DMS53 treated with DMSO at 0.1 percent for 48 hours (cell line): ENCODE measurements at regions not wholly inside any gene's neighbourhood (a gene's known extent, or its start where the extent isn't known, plus 50 kb on each side); places are given as distances from the start of the nearest gene placed in this dataset.
"Not testable (repeated sequence)": the region's sequence is repeated elsewhere in the genome, so short reads cannot be mapped to it uniquely, and the experiment has no call there.

Experiments used
- DNase-seq: peaks from one replicate; lab custom pipeline; 2025; ENCODE audit not compliant: unreplicated experiment; lab: John Stamatoyannopoulos, UW

GRCh38 chr12:75812271-75813018 lies 219.1 kb downstream of the PHLDA1 start:
- DNase-seq: peak; percentile 68

GRCh38 chr12:75809746-75810145 lies 221.8 kb downstream of the PHLDA1 start:
- no peak for DNase-seq

GRCh38 chr12:75807494-75807893 lies 224.1 kb downstream of the PHLDA1 start:
- DNase-seq: no peak

GRCh38 chr12:75805905-75806304 lies 225.7 kb downstream of the PHLDA1 start:
- no peak for DNase-seq

DNA sequence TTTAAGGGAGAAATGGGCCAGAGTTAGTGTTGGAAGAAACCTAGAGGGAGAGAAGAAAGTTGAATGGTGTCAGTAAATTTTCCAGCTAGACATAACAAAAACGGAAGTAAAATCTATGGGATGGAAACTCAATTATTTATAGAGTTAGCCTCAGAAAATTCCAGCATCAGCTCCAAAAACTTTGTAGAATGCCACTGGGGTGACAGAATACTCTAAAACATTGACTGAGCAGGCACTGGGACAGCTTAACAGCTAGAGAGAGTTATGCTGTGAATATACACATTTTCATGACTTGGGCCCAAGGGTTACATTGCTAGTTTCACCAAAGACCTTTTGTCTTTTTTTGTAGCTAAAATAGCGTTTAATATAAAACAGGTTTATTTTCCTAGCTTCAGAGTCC lies 226.3 kb downstream of the PHLDA1 start:
- no peak for DNase-seq

DNA sequence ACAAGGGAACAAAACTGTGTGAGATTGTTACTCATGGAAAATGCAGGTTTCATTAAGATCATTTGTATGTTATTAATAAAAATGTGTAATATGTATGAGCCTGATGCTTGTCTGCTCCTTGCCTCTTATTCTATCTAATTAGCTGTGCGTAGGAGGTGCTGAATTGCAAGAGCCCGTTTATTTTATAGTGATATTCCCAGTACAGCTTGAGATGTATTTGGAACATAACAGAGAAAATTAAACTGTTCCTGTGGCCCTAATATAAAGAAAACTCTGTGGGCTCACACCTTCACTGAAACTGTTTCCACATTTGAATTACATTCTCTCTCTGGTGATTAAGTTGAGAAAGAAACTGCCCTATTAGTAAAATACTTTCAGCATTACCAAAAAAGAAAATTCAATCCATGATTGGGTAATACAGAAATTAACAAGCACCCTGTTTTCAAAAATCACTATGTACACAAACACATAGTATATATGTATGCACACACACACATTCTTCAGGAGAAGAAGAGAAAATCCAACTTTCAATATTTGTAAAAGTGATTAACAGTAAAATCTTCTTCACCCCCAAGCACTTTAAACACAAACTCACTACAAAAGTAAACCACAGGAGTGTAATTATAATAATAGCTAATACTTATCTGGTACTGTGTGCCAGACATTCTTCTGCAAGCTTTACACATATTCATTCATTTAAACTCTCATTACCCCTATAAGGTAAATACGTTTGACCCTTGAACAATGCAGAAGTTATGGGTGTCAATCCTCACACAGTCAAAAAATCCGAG lies 233.2 kb downstream of the PHLDA1 start:
- no peak for DNase-seq

DNA sequence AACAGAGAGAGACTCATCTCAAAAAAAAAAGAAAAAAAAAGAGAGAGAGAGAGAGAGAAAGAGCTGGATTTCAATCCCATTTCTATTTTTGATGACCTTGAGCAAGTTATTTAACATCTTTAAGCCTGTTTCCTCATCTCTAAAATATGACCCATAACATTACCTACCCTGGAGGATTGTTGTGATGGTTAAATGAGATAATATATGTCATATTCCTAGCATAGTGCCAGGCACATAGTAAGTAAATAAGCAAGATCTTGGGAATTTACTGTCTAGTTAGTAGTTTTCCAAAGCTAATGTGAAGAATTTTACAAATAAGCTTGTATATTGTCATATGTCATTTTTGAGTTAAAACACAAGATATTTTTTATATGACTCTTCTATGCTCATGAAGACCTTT lies 236.5 kb downstream of the PHLDA1 start:
- no peak for DNase-seq

DNA sequence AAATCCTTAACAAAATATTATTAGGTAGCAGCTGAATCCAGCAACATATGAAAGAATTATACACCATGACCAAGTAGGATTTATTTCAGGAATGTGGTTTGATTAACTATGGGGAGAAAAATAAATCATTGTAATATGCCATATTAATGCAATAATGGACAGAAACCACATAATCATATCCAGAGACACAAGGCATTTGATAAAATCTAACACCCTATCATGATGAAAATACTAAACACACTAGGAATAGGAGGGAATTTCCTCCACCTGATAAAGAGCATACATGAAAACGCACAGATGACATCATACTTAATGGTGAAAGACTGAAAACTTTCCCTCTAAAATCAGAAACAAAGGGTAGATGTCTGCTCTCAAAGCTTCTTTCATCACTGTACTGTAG lies 238.9 kb downstream of the PHLDA1 start:
- no peak for DNase-seq

- no peak for DNase-seq
Observed at GRCh38 chr12:75790219-75790618, 241.4 kb downstream of the PHLDA1 start.

DNA sequence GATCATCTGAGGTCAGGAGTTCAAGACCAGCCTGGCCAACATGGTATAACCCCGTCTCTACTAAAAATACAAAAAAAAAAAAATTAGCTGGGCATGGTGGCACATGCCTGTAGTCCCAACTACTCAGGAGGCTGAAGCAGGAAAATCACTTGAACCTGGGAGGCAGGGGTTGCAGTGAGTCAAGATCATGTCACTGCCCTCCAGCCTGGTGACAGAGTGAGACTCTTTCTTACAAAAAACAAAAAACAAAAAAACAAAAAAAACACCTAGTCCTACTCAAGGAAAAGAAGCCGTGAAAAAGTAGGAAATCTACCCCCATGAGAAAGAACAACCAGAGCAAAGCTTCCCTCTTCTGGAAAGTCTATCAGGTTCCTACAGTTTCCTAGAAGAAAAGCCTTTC lies 244.4 kb downstream of the PHLDA1 start:
- DNase-seq: not testable (repeated sequence)

DNA sequence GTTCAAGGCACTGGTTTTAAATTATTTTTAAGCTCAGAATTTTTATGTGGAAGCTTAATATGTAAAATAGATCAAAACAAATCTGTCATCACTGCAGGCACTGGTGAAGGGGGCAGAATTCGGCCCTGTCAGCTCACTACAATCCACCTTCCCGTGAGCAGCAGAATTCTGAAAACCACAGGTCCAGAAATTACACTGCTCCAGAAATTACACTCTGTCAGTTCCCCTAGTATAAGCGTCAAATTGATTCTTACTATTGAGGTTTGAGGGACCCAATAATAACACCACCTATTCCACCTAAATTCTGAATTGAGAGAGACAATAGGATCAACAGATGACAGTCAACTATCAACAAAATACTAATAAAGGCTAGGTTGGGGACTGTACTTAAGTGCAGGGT lies 245.5 kb downstream of the PHLDA1 start:
- no peak for DNase-seq

DNA sequence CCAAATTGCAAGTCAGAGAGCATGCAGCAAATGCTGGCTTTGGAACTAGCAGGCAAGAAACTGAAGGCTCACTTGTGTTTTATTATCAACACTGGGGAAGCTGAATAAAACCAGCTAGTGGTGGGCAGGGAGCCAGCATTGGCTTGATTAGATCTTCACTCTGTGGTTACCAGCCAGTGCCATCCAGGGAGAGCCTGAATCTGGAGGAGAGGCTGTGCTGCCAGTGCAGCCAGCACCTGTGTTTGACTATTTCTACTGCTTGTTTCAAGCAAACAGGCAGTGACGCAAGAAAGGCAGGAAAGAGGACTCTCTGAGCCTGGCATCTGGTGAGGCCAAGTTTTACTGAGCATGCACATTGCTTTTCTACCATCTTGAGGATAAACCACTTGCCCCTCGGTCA lies 247.0 kb downstream of the PHLDA1 start:
- DNase-seq: peak; percentile 98

DNA sequence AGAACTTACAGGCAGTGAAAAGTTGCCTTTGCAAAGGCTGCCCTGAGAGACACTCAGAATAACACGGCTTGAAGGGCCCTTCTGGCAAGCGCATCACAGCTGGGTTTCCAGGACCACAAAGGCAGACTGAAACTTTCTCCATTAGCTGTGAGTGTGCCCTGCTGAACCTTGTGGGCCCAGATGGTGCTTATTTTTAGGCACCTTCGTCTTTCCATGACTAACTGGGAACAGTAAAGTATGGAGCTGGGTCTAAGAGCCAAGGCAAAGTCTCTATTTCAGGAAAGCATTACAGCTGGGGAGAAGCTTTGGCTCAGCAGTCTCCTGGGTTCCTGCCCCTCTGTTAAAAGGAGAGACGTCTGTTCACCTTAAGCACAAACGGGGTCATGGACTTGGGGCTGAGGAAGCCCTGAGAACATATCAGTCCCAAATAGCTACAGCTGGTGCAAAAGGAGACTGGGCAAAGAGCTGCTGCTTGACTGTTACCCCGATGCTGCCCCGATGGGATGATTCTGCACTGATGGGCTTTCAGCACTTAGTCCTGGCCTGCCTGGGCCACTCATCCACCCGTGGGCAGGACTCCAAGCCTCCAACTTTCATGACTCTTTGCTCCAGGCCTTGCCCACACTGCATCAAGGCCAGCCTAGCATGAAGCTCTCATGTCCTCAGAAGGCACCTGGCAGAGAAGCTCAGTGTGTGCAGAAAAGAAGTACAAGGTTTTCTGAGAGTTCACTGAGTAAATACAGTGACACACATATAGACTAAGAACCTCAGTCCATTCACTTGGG lies 248.3 kb downstream of the PHLDA1 start:
- no peak for DNase-seq

GRCh38 chr12:75782069-75782581 lies 249.5 kb downstream of the PHLDA1 start:
- no peak for DNase-seq

DNA sequence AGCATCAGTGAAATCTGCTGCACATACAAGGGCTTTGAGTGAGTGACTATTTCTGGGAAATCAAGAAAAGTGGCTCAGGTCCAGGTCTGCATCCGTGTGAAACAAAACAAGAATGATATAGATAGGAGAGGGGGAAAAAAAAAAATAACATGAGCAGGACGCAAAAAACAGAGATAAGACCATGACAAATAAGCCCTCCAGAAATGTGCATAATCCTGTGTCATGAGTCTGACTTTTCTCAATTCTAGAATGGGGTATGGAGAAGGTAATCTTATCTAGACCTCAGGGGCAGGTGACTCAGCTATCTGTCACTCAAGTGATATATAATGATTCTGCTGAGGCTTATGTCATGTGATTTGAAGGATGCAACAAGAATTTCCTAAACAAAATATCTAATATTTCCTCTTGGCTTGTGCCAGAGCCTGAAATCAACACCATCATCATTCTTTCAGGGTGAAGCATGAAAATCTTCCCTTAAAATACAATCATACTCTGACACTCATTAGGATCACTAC lies 250.0 kb downstream of the PHLDA1 start:
- DNase-seq: peak; percentile 33

- DNase-seq: no peak
Observed at GRCh38 chr12:75779891-75780496, 251.6 kb downstream of the PHLDA1 start.

- no peak for DNase-seq
Observed at GRCh38 chr12:75774261-75775052, 257.1 kb downstream of the PHLDA1 start.

DNA sequence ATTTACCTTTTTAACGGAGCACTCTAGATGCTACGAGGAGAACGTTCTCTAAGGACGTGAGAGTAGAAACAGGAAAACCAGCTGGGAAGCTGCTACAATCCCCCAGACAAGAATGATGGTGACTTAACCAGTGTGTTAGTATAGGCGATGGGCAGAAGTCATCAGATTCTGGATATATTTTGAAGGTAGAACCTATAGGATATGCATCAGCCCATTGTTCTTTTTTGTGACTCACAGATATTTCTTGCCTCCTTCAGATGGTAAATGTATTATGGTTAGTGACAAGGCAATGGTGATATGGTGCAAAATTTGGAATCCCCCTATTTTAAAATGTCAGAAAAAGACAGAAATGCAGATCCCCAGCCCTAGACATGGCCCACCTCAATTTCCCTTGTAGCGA lies 258.2 kb downstream of the PHLDA1 start:
- DNase-seq: no peak

DNA sequence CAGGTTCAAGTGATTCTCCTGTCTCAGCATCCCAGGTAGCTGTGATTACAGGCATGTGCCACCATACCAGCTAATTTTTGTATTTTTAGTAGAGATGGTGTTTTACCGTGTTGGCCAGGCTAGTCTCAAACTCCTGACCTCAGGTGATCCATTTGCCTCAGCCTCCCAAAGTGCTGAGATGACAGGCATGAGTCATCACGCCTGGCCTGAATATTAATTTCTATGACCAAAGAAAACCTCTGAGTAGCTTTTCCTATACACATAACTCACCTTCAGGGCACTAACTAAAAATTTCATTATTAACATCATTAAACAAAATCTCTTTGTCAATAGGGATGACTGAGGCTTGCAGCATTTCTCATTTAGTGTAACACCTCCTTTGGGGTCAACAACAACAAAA lies 259.6 kb upstream of the KRR1 start:
- no peak for DNase-seq

- DNase-seq: no peak
Observed at GRCh38 chr12:75767957-75768356, 256.5 kb upstream of the KRR1 start.
